Body of pancreas (tissue), 4 donors: ENCODE measurements at regions not wholly inside any gene's neighbourhood (a gene's known extent, or its start where the extent isn't known, plus 50 kb on each side); places are given as distances from the start of the nearest gene placed in this dataset.
"Not testable (repeated sequence)": the region's sequence is repeated elsewhere in the genome, so short reads cannot be mapped to it uniquely, and the experiment has no call there.

ENCODE experiments used
- POLR2A ChIP-seq, 3 donors: fragments of 450-650 bp; IDR thresholded peaks; one replicate each; pipeline ENCODE4 v1.6.1; 2016; ENCODE audit warnings: antibody characterized with exemption in 3 of 3, mild to moderate bottlenecking in 2 of 3
- TF ChIP-seq, protein P1 (sequence below), 7 experiments: fragments of 450-650 bp in 4 of 7; fragments of 200-600 bp in 3 of 7; sonication (generic) in 3 of 7; IDR thresholded peaks; one replicate each; pipeline ENCODE4 v1.5.1; 2016 to 2019; ENCODE audit warnings: antibody characterized with exemption in 7 of 7

- TF ChIP-seq, protein P1, sequence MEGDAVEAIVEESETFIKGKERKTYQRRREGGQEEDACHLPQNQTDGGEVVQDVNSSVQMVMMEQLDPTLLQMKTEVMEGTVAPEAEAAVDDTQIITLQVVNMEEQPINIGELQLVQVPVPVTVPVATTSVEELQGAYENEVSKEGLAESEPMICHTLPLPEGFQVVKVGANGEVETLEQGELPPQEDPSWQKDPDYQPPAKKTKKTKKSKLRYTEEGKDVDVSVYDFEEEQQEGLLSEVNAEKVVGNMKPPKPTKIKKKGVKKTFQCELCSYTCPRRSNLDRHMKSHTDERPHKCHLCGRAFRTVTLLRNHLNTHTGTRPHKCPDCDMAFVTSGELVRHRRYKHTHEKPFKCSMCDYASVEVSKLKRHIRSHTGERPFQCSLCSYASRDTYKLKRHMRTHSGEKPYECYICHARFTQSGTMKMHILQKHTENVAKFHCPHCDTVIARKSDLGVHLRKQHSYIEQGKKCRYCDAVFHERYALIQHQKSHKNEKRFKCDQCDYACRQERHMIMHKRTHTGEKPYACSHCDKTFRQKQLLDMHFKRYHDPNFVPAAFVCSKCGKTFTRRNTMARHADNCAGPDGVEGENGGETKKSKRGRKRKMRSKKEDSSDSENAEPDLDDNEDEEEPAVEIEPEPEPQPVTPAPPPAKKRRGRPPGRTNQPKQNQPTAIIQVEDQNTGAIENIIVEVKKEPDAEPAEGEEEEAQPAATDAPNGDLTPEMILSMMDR (IDR thresholded peaks at IDR 0.05) = not testable (repeated sequence)
- not testable (repeated sequence) for TF ChIP-seq POLR2A (IDR thresholded peaks at IDR 0.05)
Measured at GRCh38 chr2:116806505-116806904, 1008.0 kb upstream of the DDX18 start.
